Hepatocyte (in vitro differentiated cells): ENCODE measurements at regions not wholly inside any gene's neighbourhood (a gene's known extent, or its start where the extent isn't known, plus 50 kb on each side); places are given as distances from the start of the nearest gene placed in this dataset.

Experiments used
- DNase-seq: peaks from one replicate; pipeline ENCODE4 v3.0.0-alpha.2; 2016; ENCODE audit warnings: low spot score
- H2AFZ ChIP-seq: fragments of 200-600 bp; sonication (generic); 2 replicates; pipeline ENCODE4 v1.6.0; 2016; ENCODE audit warnings: antibody characterized with exemption, mild to moderate bottlenecking
- H3K27ac ChIP-seq: fragments of 200-600 bp; sonication (generic); 2 replicates; pipeline ENCODE4 v1.5.1; 2016; ENCODE audit warnings: mild to moderate bottlenecking
- H3K27me3 ChIP-seq: fragments of 200-600 bp; sonication (generic); 2 replicates; pipeline ENCODE4 v1.6.1; 2016
- H3K36me3 ChIP-seq: fragments of 200-600 bp; sonication (generic); replicated peaks from 2 replicates; pipeline ENCODE4 v1.5.1; 2016; ENCODE audit warnings: low read depth; ENCODE audit not compliant: insufficient read depth
- H3K4me1 ChIP-seq: fragments of 200-600 bp; sonication (generic); 2 replicates; pipeline ENCODE4 v1.5.1; 2016; ENCODE audit warnings: mild to moderate bottlenecking, moderate library complexity; ENCODE audit not compliant: insufficient read depth
- H3K4me2 ChIP-seq: fragments of 200-600 bp; sonication (generic); 2 replicates; pipeline ENCODE4 v1.6.0; 2016
- H3K4me3 ChIP-seq: fragments of 200-600 bp; sonication (generic); 2 replicates; pipeline ENCODE4 v1.5.1; 2016; ENCODE audit warnings: mild to moderate bottlenecking
- H3K79me2 ChIP-seq: fragments of 200-600 bp; sonication (generic); 2 replicates; pipeline ENCODE4 v1.6.0; 2017; ENCODE audit warnings: mild to moderate bottlenecking
- H3K9me2 ChIP-seq: fragments of 200-600 bp; sonication (generic); replicated peaks from 2 replicates; pipeline ENCODE4 v1.6.0; 2017; ENCODE audit warnings: mild to moderate bottlenecking; ENCODE audit not compliant: insufficient read depth
- H3K9me3 ChIP-seq: fragments of 200-600 bp; sonication (generic); 2 replicates; pipeline ENCODE4 v1.5.1; 2016; ENCODE audit warnings: low read depth, mild to moderate bottlenecking
- H4K20me1 ChIP-seq: fragments of 200-600 bp; sonication (generic); 2 replicates; pipeline ENCODE4 v1.6.0; 2016; ENCODE audit warnings: mild to moderate bottlenecking; ENCODE audit not compliant: insufficient read depth, poor library complexity, severe bottlenecking
- EZH2 ChIP-seq: fragments of 200-600 bp; sonication (generic); IDR thresholded peaks from 2 replicates; pipeline ENCODE4 v1.6.1; 2016; ENCODE audit warnings: antibody characterized with exemption, mild to moderate bottlenecking, borderline replicate concordance
- EZH2phosphoT487 ChIP-seq: fragments of 200-600 bp; sonication (generic); IDR thresholded peaks from one replicate; pipeline ENCODE4 v1.6.1; 2018; ENCODE audit warnings: antibody characterized with exemption, mild to moderate bottlenecking, low read depth, moderate library complexity; ENCODE audit not compliant: unreplicated experiment, severe bottlenecking
- WGBS: methylation state at CpG from one replicate; pipeline ENCODE4 v1.1.6; 2016; ENCODE audit warnings: low lambda C conversion rate; ENCODE audit errors: missing lambda C conversion rate; 5-methylcytosine and 5-hydroxymethylcytosine counted together
- TF ChIP-seq, protein P1 (sequence below): fragments of 200-600 bp; sonication (generic); IDR thresholded peaks from 2 replicates; pipeline ENCODE4 v1.5.1; 2016; ENCODE audit warnings: antibody characterized with exemption, mild to moderate bottlenecking; ENCODE audit not compliant: poor library complexity

- WGBS = 88% methylated on average over 4 of the region's 4 CpGs
- no peak overlapping the region for H3K27ac ChIP-seq
- DNase-seq = no peak
- no peak overlapping the region for H2AFZ ChIP-seq
- H4K20me1 ChIP-seq = no peaks in the 10 kb centered on the region
- no peaks in the 10 kb centered on the region for H3K9me3 ChIP-seq
- H3K4me2 ChIP-seq = no peak overlapping the region
- H3K36me3 ChIP-seq = no peaks in the 10 kb centered on the region
- no peaks in the 10 kb centered on the region for H3K27me3 ChIP-seq
- H3K4me1 ChIP-seq = no peaks in the 10 kb centered on the region
- H3K9me2 ChIP-seq = no peaks in the 10 kb centered on the region
- no peaks in the 10 kb centered on the region for H3K79me2 ChIP-seq
- no peak for TF ChIP-seq EZH2
- TF ChIP-seq, protein P1, sequence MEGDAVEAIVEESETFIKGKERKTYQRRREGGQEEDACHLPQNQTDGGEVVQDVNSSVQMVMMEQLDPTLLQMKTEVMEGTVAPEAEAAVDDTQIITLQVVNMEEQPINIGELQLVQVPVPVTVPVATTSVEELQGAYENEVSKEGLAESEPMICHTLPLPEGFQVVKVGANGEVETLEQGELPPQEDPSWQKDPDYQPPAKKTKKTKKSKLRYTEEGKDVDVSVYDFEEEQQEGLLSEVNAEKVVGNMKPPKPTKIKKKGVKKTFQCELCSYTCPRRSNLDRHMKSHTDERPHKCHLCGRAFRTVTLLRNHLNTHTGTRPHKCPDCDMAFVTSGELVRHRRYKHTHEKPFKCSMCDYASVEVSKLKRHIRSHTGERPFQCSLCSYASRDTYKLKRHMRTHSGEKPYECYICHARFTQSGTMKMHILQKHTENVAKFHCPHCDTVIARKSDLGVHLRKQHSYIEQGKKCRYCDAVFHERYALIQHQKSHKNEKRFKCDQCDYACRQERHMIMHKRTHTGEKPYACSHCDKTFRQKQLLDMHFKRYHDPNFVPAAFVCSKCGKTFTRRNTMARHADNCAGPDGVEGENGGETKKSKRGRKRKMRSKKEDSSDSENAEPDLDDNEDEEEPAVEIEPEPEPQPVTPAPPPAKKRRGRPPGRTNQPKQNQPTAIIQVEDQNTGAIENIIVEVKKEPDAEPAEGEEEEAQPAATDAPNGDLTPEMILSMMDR = no peak
- no peak for TF ChIP-seq EZH2phosphoT487
- no peak overlapping the region for H3K4me3 ChIP-seq
Observed at GRCh38 chr20:21874127-21874526, 168.7 kb downstream of the PAX1 start.

- no peak overlapping the region for H3K27ac ChIP-seq
- H3K27me3 ChIP-seq = no peaks in the 10 kb centered on the region
- H2AFZ ChIP-seq = no peak overlapping the region
- WGBS = 86% methylated on average over 3 of the region's 3 CpGs
- no peaks in the 10 kb centered on the region for H4K20me1 ChIP-seq
- H3K4me3 ChIP-seq = no peak overlapping the region
- no peak overlapping the region for H3K4me2 ChIP-seq
- no peaks in the 10 kb centered on the region for H3K36me3 ChIP-seq
- DNase-seq = no peak
- H3K4me1 ChIP-seq = no peaks in the 10 kb centered on the region
- H3K9me3 ChIP-seq = no peaks in the 10 kb centered on the region
- H3K9me2 ChIP-seq = no peaks in the 10 kb centered on the region
- no peak for TF ChIP-seq EZH2phosphoT487
- TF ChIP-seq EZH2 = no peak
- TF ChIP-seq, protein P1 = no peak
- no peaks in the 10 kb centered on the region for H3K79me2 ChIP-seq
Observed at GRCh38 chr20:21873291-21873690, 167.8 kb downstream of the PAX1 start.

DNA sequence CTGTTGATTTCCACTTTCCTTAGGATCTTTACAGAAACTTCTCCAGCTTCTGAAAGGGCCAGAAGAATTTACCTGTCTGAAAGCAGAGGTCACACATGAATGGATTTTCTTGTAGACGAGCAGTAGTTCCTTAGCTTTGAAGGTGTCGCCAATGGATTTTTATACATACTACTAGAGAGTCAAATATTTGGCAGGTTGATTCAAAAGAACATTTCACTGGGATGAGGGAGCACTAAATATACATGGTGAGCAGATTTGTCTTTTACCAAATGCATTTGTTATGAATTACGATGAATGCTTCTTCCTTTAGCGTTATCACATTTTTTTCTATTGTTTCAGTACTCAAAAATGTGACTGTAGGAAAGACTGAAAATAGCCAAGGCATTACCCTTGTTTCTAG, 162.3 kb downstream of the PAX1 start:
- H3K27me3 ChIP-seq = no peaks in the 10 kb centered on the region
- H3K79me2 ChIP-seq = no peaks in the 10 kb centered on the region
- H2AFZ ChIP-seq = no peak overlapping the region
- WGBS = 88% methylated on average over 4 of the region's 4 CpGs
- H3K4me3 ChIP-seq = no peak overlapping the region
- H3K4me2 ChIP-seq = no peak overlapping the region
- no peaks in the 10 kb centered on the region for H3K36me3 ChIP-seq
- H3K27ac ChIP-seq = no peak overlapping the region
- H3K9me2 ChIP-seq = no peaks in the 10 kb centered on the region
- H3K9me3 ChIP-seq = no peaks in the 10 kb centered on the region
- no peaks in the 10 kb centered on the region for H3K4me1 ChIP-seq
- no peak for TF ChIP-seq EZH2
- TF ChIP-seq EZH2phosphoT487 = no peak
- TF ChIP-seq, protein P1 = no peak
- H4K20me1 ChIP-seq = no peaks in the 10 kb centered on the region
- DNase-seq = no peak

DNA sequence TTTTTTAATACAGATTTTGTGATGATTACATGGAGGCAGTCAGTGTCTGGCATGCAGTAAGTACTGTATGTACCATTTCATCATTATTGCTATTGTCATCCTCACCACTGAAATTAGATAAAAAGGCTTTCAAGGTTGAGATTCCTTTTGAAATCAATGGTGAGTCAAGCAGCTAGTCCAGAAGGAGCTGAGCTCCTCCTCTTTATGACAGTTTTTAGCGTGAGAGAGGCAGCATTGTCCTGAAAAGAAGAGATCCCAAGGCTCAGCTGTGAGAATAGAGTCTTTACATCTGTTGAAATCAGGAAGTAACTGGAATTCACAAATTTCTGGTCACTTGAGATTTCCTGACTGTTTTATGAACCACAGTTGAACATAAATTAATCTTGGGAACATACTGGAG, 161.9 kb downstream of the PAX1 start:
- H3K27me3 ChIP-seq = no peaks in the 10 kb centered on the region
- H3K4me1 ChIP-seq = no peaks in the 10 kb centered on the region
- H3K79me2 ChIP-seq = no peaks in the 10 kb centered on the region
- no peak overlapping the region for H2AFZ ChIP-seq
- no peaks in the 10 kb centered on the region for H4K20me1 ChIP-seq
- 64% methylated on average over 1 of the region's 1 CpG for WGBS
- no peaks in the 10 kb centered on the region for H3K36me3 ChIP-seq
- DNase-seq = no peak
- H3K27ac ChIP-seq = no peak overlapping the region
- TF ChIP-seq, protein P1 = no peak
- no peak for TF ChIP-seq EZH2phosphoT487
- no peak for TF ChIP-seq EZH2
- H3K9me3 ChIP-seq = no peaks in the 10 kb centered on the region
- H3K9me2 ChIP-seq = no peaks in the 10 kb centered on the region
- no peak overlapping the region for H3K4me2 ChIP-seq
- H3K4me3 ChIP-seq = no peak overlapping the region
